ENCODE measurements at regions not wholly inside any gene's neighbourhood (a gene's known extent, or its start where the extent isn't known, plus 50 kb on each side); places are given as distances from the start of the nearest gene placed in this dataset.
A peak's percentile ranks its signal among the peaks of the same experiment; 100 is the strongest.

- DNase-seq (ENCODE audit: low read depth) = no peak
Measured at GRCh38 chr4:38313175-38313574, 350.8 kb upstream of the KLF3 start.

- no peak for DNase-seq (ENCODE audit: low read depth)
Measured at GRCh38 chr4:38313999-38314561, 349.9 kb upstream of the KLF3 start.

GRCh38 chr4:38314663-38315062 lies 349.3 kb upstream of the KLF3 start:
- DNase-seq (ENCODE audit: low read depth) = no peak

GRCh38 chr4:38315286-38315685 lies 348.7 kb upstream of the KLF3 start:
- DNase-seq (ENCODE audit: low read depth) = no peak

- no peak for DNase-seq (ENCODE audit: low read depth)
Measured at GRCh38 chr4:38316045-38316444, 348.0 kb upstream of the KLF3 start.

- DNase-seq (ENCODE audit: low read depth) = no peak
Measured at GRCh38 chr4:38317041-38317674, 346.8 kb upstream of the KLF3 start.

GRCh38 chr4:38318737-38319455 lies 345.1 kb upstream of the KLF3 start:
- DNase-seq (ENCODE audit: low read depth) = peak; percentile 42

- DNase-seq (ENCODE audit: low read depth) = peak; percentile 91
Measured at GRCh38 chr4:38319456-38320342, 344.3 kb upstream of the KLF3 start.

- DNase-seq (ENCODE audit: low read depth) = no peak
Measured at GRCh38 chr4:38320343-38320695, 343.7 kb upstream of the KLF3 start.

- DNase-seq (ENCODE audit: low read depth) = no peak
Measured at GRCh38 chr4:38320833-38321232, 343.2 kb upstream of the KLF3 start.

- no peak for DNase-seq (ENCODE audit: low read depth)
Measured at GRCh38 chr4:38322714-38323113, 341.3 kb upstream of the KLF3 start.

- no peak for DNase-seq (ENCODE audit: low read depth)
Measured at GRCh38 chr4:38323141-38323641, 340.8 kb upstream of the KLF3 start.

- DNase-seq (ENCODE audit: low read depth) = no peak
Measured at GRCh38 chr4:38324861-38325628, 339.0 kb upstream of the KLF3 start.

GRCh38 chr4:38325629-38325913 lies 338.4 kb upstream of the KLF3 start:
- DNase-seq (ENCODE audit: low read depth) = no peak

- DNase-seq (ENCODE audit: low read depth) = no peak
Measured at GRCh38 chr4:38326499-38326898, 337.5 kb upstream of the KLF3 start.

- DNase-seq (ENCODE audit: low read depth) = no peak
Measured at GRCh38 chr4:38327174-38327573, 336.8 kb upstream of the KLF3 start.

- no peak for DNase-seq (ENCODE audit: low read depth)
Measured at GRCh38 chr4:38328989-38329729, 334.8 kb upstream of the KLF3 start.

- DNase-seq (ENCODE audit: low read depth) = no peak
Measured at GRCh38 chr4:38330321-38330720, 333.7 kb upstream of the KLF3 start.

GRCh38 chr4:38330936-38331335 lies 333.1 kb upstream of the KLF3 start:
- no peak for DNase-seq (ENCODE audit: low read depth)

GRCh38 chr4:38332699-38333098 lies 331.3 kb upstream of the KLF3 start:
- DNase-seq (ENCODE audit: low read depth) = no peak

- no peak for DNase-seq (ENCODE audit: low read depth)
Measured at GRCh38 chr4:38333219-38333618, 330.8 kb upstream of the KLF3 start.
